Suprapubic skin (tissue), 3 donors: ENCODE measurements at regions not wholly inside any gene's neighbourhood (a gene's known extent, or its start where the extent isn't known, plus 50 kb on each side); places are given as distances from the start of the nearest gene placed in this dataset.

ENCODE experiments used
- CTCF ChIP-seq, 2 donors: fragments of 200-600 bp in 1 of 2; fragments of 450-650 bp in 1 of 2; sonication (generic) in 1 of 2; IDR thresholded peaks; one replicate each; pipeline ENCODE4 v1.5.1; 2016 to 2019; ENCODE audit warnings: antibody characterized with exemption in 2 of 2, mild to moderate bottlenecking in 1 of 2, moderate library complexity in 1 of 2
- EP300 ChIP-seq: sonication (generic); formaldehyde crosslinking; IDR thresholded peaks from one replicate; pipeline ENCODE4 v1.6.1; 2017; ENCODE audit warnings: antibody characterized with exemption
- POLR2A ChIP-seq, 2 donors: fragments of 450-650 bp; IDR thresholded peaks; one replicate each; pipeline ENCODE4 v1.6.1; 2017; ENCODE audit warnings: antibody characterized with exemption in 2 of 2, mild to moderate bottlenecking in 2 of 2, moderate library complexity in 2 of 2

- TF ChIP-seq CTCF (IDR thresholded peaks at IDR 0.05) (no peak), POLR2A (IDR thresholded peaks at IDR 0.05) (no peak), EP300 (no peak)
Measured at GRCh38 chr20:6942266-6942665, 174.8 kb downstream of the BMP2 start.
